NB4 (cell line): ENCODE measurements at regions not wholly inside any gene's neighbourhood (a gene's known extent, or its start where the extent isn't known, plus 50 kb on each side); places are given as distances from the start of the nearest gene placed in this dataset.

Experiments
- MAX ChIP-seq: IDR thresholded peaks from 2 replicates; pipeline ENCODE4 v1.6.1; 2011; ENCODE audit warnings: low read depth, low read length
- TF ChIP-seq, protein P1 (sequence below): IDR thresholded peaks from one replicate; pipeline ENCODE4 v1.5.1; 2012; ENCODE audit warnings: low read depth, low read length

GRCh38 chr6:84390851-84391250 is 163.4 kb upstream of the CEP162 start:
- TF ChIP-seq, protein P1, sequence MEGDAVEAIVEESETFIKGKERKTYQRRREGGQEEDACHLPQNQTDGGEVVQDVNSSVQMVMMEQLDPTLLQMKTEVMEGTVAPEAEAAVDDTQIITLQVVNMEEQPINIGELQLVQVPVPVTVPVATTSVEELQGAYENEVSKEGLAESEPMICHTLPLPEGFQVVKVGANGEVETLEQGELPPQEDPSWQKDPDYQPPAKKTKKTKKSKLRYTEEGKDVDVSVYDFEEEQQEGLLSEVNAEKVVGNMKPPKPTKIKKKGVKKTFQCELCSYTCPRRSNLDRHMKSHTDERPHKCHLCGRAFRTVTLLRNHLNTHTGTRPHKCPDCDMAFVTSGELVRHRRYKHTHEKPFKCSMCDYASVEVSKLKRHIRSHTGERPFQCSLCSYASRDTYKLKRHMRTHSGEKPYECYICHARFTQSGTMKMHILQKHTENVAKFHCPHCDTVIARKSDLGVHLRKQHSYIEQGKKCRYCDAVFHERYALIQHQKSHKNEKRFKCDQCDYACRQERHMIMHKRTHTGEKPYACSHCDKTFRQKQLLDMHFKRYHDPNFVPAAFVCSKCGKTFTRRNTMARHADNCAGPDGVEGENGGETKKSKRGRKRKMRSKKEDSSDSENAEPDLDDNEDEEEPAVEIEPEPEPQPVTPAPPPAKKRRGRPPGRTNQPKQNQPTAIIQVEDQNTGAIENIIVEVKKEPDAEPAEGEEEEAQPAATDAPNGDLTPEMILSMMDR, result no peak
- TF ChIP-seq MAX, result no peak
